ENCODE measurements at regions not wholly inside any gene's neighbourhood (a gene's known extent, or its start where the extent isn't known, plus 50 kb on each side); places are given as distances from the start of the nearest gene placed in this dataset.

- no peak for DNase-seq
- CTCF ChIA-PET: no interaction called here
- H3K9me3 Mint-ChIP-seq: peaks cover 0 to 12% (median 3%) of the 10 kb centered on the region in 11 donors
- no peak overlapping the region for H3K27ac Mint-ChIP-seq
- peaks cover 0 to 26% (median 5%) of the 10 kb centered on the region in 7 donors for H3K4me1 Mint-ChIP-seq
- no peak for ATAC-seq
- intact Hi-C loops (cut with micrococcal nuclease): no loop called here
- POLR2A ChIA-PET: no interaction called here
- H3K36me3 Mint-ChIP-seq: peaks cover 0 to 4% (median 0%) of the 10 kb centered on the region in 5 donors
- no peaks in the 10 kb centered on the region for H3K4me1 ChIP-seq (ENCODE audit: control insufficient read depth in 2 of 2, insufficient read depth in 2 of 2, low read length in 2 of 2)
- H3K4me3 Mint-ChIP-seq: no peak overlapping the region
- no peak overlapping the region for H3K4me3 ChIP-seq (ENCODE audit: low read length)
- no peaks in the 10 kb centered on the region for H3K27me3 ChIP-seq (ENCODE audit: control insufficient read depth in 2 of 2, insufficient read depth in 2 of 2, low read length in 2 of 2)
- H3K36me3 ChIP-seq (ENCODE audit: control insufficient read depth in 2 of 3, insufficient read depth in 3 of 3, low read length in 3 of 3): no peaks in the 10 kb centered on the region
- H3K27me3 Mint-ChIP-seq: peaks cover 0 to 5% (median 0%) of the 10 kb centered on the region in 5 donors
- H3K27ac ChIP-seq (ENCODE audit: low read depth, low read length): no peak overlapping the region
- H3K9me3 ChIP-seq (ENCODE audit: control insufficient read depth in 2 of 3, low read length in 3 of 3): no peaks in the 10 kb centered on the region
These were observed 109.1 kb upstream of the LRIG1 start for GRCh38 chr3:66609660-66610561.

GRCh38 chr3:66610562-66610909 lies 109.7 kb upstream of the LRIG1 start:
- POLR2A ChIA-PET: no interaction called here
- Mint-ChIP-seq H3K27ac (no peak overlapping the region), H3K27me3 (peaks cover 0 to 5% (median 0%) of the 10 kb centered on the region in 5 donors), H3K36me3 (peaks cover 0 to 4% (median 0%) of the 10 kb centered on the region in 5 donors), H3K9me3 (peaks cover 0 to 12% (median 3%) of the 10 kb centered on the region in 11 donors), H3K4me1 (peaks cover 0 to 32% (median 9%) of the 10 kb centered on the region in 7 donors), H3K4me3 (no peak overlapping the region)
- Histone ChIP-seq H3K27ac (ENCODE audit: low read depth, low read length) (no peak overlapping the region), H3K4me1 (ENCODE audit: control insufficient read depth in 2 of 2, insufficient read depth in 2 of 2, low read length in 2 of 2) (peaks cover 0 to 2% of the 10 kb centered on the region in 2 donors), H3K36me3 (ENCODE audit: control insufficient read depth in 2 of 3, insufficient read depth in 3 of 3, low read length in 3 of 3) (no peaks in the 10 kb centered on the region), H3K4me3 (ENCODE audit: low read length) (no peak overlapping the region), H3K27me3 (ENCODE audit: control insufficient read depth in 2 of 2, insufficient read depth in 2 of 2, low read length in 2 of 2) (no peaks in the 10 kb centered on the region), H3K9me3 (ENCODE audit: control insufficient read depth in 2 of 3, low read length in 3 of 3) (no peaks in the 10 kb centered on the region)
- DNase-seq: no peak
- CTCF ChIA-PET: no interaction called here
- no peak for ATAC-seq
- intact Hi-C loops (cut with micrococcal nuclease): no loop called here

GRCh38 chr3:66615643-66616301 lies 115.0 kb upstream of the LRIG1 start:
- Histone ChIP-seq H3K4me3 (ENCODE audit: low read length) (no peak overlapping the region), H3K27ac (ENCODE audit: low read depth, low read length) (no peak overlapping the region), H3K4me1 (ENCODE audit: control insufficient read depth in 2 of 2, insufficient read depth in 2 of 2, low read length in 2 of 2) (peaks cover 0 to 6% of the 10 kb centered on the region in 2 donors), H3K27me3 (ENCODE audit: control insufficient read depth in 2 of 2, insufficient read depth in 2 of 2, low read length in 2 of 2) (no peaks in the 10 kb centered on the region), H3K36me3 (ENCODE audit: control insufficient read depth in 2 of 3, insufficient read depth in 3 of 3, low read length in 3 of 3) (no peaks in the 10 kb centered on the region), H3K9me3 (ENCODE audit: control insufficient read depth in 2 of 3, low read length in 3 of 3) (no peaks in the 10 kb centered on the region)
- Mint-ChIP-seq H3K9me3 (peaks cover 0 to 3% (median 0%) of the 10 kb centered on the region in 11 donors), H3K27ac (peak overlapping the region in 5 of 9 donors; percentile 8 to 63 (median 37)), H3K4me3 (peak overlapping the region in 4 of 10 donors; percentile 3 to 62 (median 24)), H3K36me3 (no peaks in the 10 kb centered on the region), H3K27me3 (peaks cover 0 to 5% (median 0%) of the 10 kb centered on the region in 5 donors), H3K4me1 (peaks cover 0 to 47% (median 16%) of the 10 kb centered on the region in 7 donors)
- intact Hi-C loops (cut with micrococcal nuclease): no loop called here
- ATAC-seq (no peak), DNase-seq (peak in 1 of 9 donors; percentile 19)
- ChIA-PET POLR2A (no interaction called here), CTCF (no interaction called here)

- Histone ChIP-seq H3K4me1 (ENCODE audit: control insufficient read depth in 2 of 2, insufficient read depth in 2 of 2, low read length in 2 of 2) (peaks cover 0 to 6% of the 10 kb centered on the region in 2 donors), H3K27me3 (ENCODE audit: control insufficient read depth in 2 of 2, insufficient read depth in 2 of 2, low read length in 2 of 2) (no peaks in the 10 kb centered on the region), H3K27ac (ENCODE audit: low read depth, low read length) (no peak overlapping the region), H3K4me3 (ENCODE audit: low read length) (no peak overlapping the region), H3K9me3 (ENCODE audit: control insufficient read depth in 2 of 3, low read length in 3 of 3) (no peaks in the 10 kb centered on the region), H3K36me3 (ENCODE audit: control insufficient read depth in 2 of 3, insufficient read depth in 3 of 3, low read length in 3 of 3) (no peaks in the 10 kb centered on the region)
- peaks cover 0 to 44% (median 16%) of the 10 kb centered on the region in 7 donors for H3K4me1 Mint-ChIP-seq
- H3K4me3 Mint-ChIP-seq: no peak overlapping the region
- DNase-seq: no peak
- CTCF ChIA-PET: no interaction called here
- POLR2A ChIA-PET: no interaction called here
- H3K27me3 Mint-ChIP-seq: peaks cover 0 to 5% (median 0%) of the 10 kb centered on the region in 5 donors
- intact Hi-C loops (cut with micrococcal nuclease): no loop called here
- H3K9me3 Mint-ChIP-seq: peaks cover 0 to 3% (median 0%) of the 10 kb centered on the region in 11 donors
- peak overlapping the region in 2 of 9 donors; percentile 13 to 42 for H3K27ac Mint-ChIP-seq
- no peaks in the 10 kb centered on the region for H3K36me3 Mint-ChIP-seq
- no peak for ATAC-seq
These were observed 116.5 kb upstream of the LRIG1 start for GRCh38 chr3:66617351-66617750.

- Histone ChIP-seq H3K4me1 (ENCODE audit: control insufficient read depth in 2 of 2, insufficient read depth in 2 of 2, low read length in 2 of 2) (peaks cover 0 to 6% of the 10 kb centered on the region in 2 donors), H3K4me3 (ENCODE audit: low read length) (no peak overlapping the region), H3K27me3 (ENCODE audit: control insufficient read depth in 2 of 2, insufficient read depth in 2 of 2, low read length in 2 of 2) (no peaks in the 10 kb centered on the region), H3K27ac (ENCODE audit: low read depth, low read length) (no peak overlapping the region), H3K9me3 (ENCODE audit: control insufficient read depth in 2 of 3, low read length in 3 of 3) (no peaks in the 10 kb centered on the region), H3K36me3 (ENCODE audit: control insufficient read depth in 2 of 3, insufficient read depth in 3 of 3, low read length in 3 of 3) (no peaks in the 10 kb centered on the region)
- Mint-ChIP-seq H3K36me3 (no peaks in the 10 kb centered on the region), H3K9me3 (no peaks in the 10 kb centered on the region), H3K27ac (no peak overlapping the region), H3K4me3 (no peak overlapping the region), H3K4me1 (peaks cover 0 to 40% (median 16%) of the 10 kb centered on the region in 7 donors), H3K27me3 (peaks cover 0 to 4% (median 0%) of the 10 kb centered on the region in 5 donors)
- ATAC-seq (no peak), DNase-seq (no peak)
- POLR2A ChIA-PET: no interaction called here
- CTCF ChIA-PET: no interaction called here
- intact Hi-C loops (cut with micrococcal nuclease): no loop called here
These were observed 117.2 kb upstream of the LRIG1 start for GRCh38 chr3:66618066-66618465.

GRCh38 chr3:66620296-66620695 lies 119.5 kb upstream of the LRIG1 start:
- peaks cover 0 to 6% of the 10 kb centered on the region in 2 donors for H3K4me1 ChIP-seq (ENCODE audit: control insufficient read depth in 2 of 2, insufficient read depth in 2 of 2, low read length in 2 of 2)
- H3K27ac ChIP-seq (ENCODE audit: low read depth, low read length): no peak overlapping the region
- H3K36me3 ChIP-seq (ENCODE audit: control insufficient read depth in 2 of 3, insufficient read depth in 3 of 3, low read length in 3 of 3): no peaks in the 10 kb centered on the region
- peaks cover 0 to 3% (median 0%) of the 10 kb centered on the region in 5 donors for H3K27me3 Mint-ChIP-seq
- intact Hi-C loops (cut with micrococcal nuclease): no loop called here
- no peak overlapping the region for H3K4me3 Mint-ChIP-seq
- no peak overlapping the region for H3K4me3 ChIP-seq (ENCODE audit: low read length)
- DNase-seq (no peak), ATAC-seq (no peak)
- H3K4me1 Mint-ChIP-seq: peaks cover 0 to 20% (median 10%) of the 10 kb centered on the region in 7 donors
- H3K27me3 ChIP-seq (ENCODE audit: control insufficient read depth in 2 of 2, insufficient read depth in 2 of 2, low read length in 2 of 2): no peaks in the 10 kb centered on the region
- ChIA-PET CTCF (no interaction called here), POLR2A (no interaction called here)
- no peaks in the 10 kb centered on the region for H3K9me3 ChIP-seq (ENCODE audit: control insufficient read depth in 2 of 3, low read length in 3 of 3)
- H3K27ac Mint-ChIP-seq: no peak overlapping the region
- H3K36me3 Mint-ChIP-seq: no peaks in the 10 kb centered on the region
- no peaks in the 10 kb centered on the region for H3K9me3 Mint-ChIP-seq
